ENCODE measurements at regions not wholly inside any gene's neighbourhood (a gene's known extent, or its start where the extent isn't known, plus 50 kb on each side); places are given as distances from the start of the nearest gene placed in this dataset.

- intact Hi-C loops (cut with DNase I): no loop called here
- H3K9me3 ChIP-seq: no peaks in the 10 kb centered on the region
- H3K4me1 ChIP-seq: no peaks in the 10 kb centered on the region
- no peaks in the 10 kb centered on the region for H3K27me3 ChIP-seq
- TF ChIP-seq CTCF (IDR thresholded peaks at IDR 0.05) (no peak), POLR2A (IDR thresholded peaks at IDR 0.05) (no peak)
- 67 to 72% methylated on average over 3 of the region's 3 CpGs for WGBS, 2 donors
- no peak for DNase-seq
- H3K36me3 ChIP-seq: no peaks in the 10 kb centered on the region
- H3K4me3 ChIP-seq (replicated peaks in 1 of 3): no peak overlapping the region
- H3K27ac ChIP-seq: no peak overlapping the region
Measured at GRCh38 chr4:164177153-164177552, 576.8 kb upstream of the SMIM31 start.

GRCh38 chr4:164177753-164178152, 576.2 kb upstream of the SMIM31 start:
- no peak overlapping the region for H3K27ac ChIP-seq
- no peak for TF ChIP-seq POLR2A (IDR thresholded peaks at IDR 0.05)
- no peak for TF ChIP-seq CTCF (IDR thresholded peaks at IDR 0.05)
- no peak for DNase-seq
- intact Hi-C loops (cut with DNase I): no loop called here
- no peaks in the 10 kb centered on the region for H3K4me1 ChIP-seq
- 0% methylated on average over 1 of the region's 1 CpG for whole genome bisulfite sequencing, 2 donors
- no peak overlapping the region for H3K4me3 ChIP-seq (replicated peaks in 1 of 3)
- H3K9me3 ChIP-seq: no peaks in the 10 kb centered on the region
- H3K36me3 ChIP-seq: no peaks in the 10 kb centered on the region
- no peaks in the 10 kb centered on the region for H3K27me3 ChIP-seq

GRCh38 chr4:164188236-164188635, 565.7 kb upstream of the SMIM31 start:
- 96 to 97% methylated on average over 34 to 35 of the region's 35 CpGs for WGBS, 2 donors
- intact Hi-C loops (cut with DNase I): no loop called here
- TF ChIP-seq POLR2A (IDR thresholded peaks at IDR 0.05): no peak
- no peak for TF ChIP-seq CTCF (IDR thresholded peaks at IDR 0.05)
- no peak overlapping the region for H3K27ac ChIP-seq
- H3K36me3 ChIP-seq: no peaks in the 10 kb centered on the region
- no peak for DNase-seq
- no peaks in the 10 kb centered on the region for H3K27me3 ChIP-seq
- no peaks in the 10 kb centered on the region for H3K9me3 ChIP-seq
- H3K4me3 ChIP-seq (replicated peaks in 1 of 3): no peak overlapping the region
- H3K4me1 ChIP-seq: no peaks in the 10 kb centered on the region

GRCh38 chr4:164192844-164193243, 561.1 kb upstream of the SMIM31 start:
- no peak for DNase-seq
- Histone ChIP-seq H3K9me3 (no peaks in the 10 kb centered on the region), H3K36me3 (no peaks in the 10 kb centered on the region), H3K27me3 (no peaks in the 10 kb centered on the region), H3K27ac (no peak overlapping the region), H3K4me1 (no peaks in the 10 kb centered on the region), H3K4me3 (replicated peaks in 1 of 3) (no peak overlapping the region)
- TF ChIP-seq POLR2A (IDR thresholded peaks at IDR 0.05): no peak
- TF ChIP-seq CTCF (IDR thresholded peaks at IDR 0.05): no peak
- intact Hi-C loops (cut with DNase I): no loop called here
- WGBS, 2 donors: 89 to 90% methylated on average over 5 of the region's 5 CpGs

- Histone ChIP-seq H3K4me1 (no peaks in the 10 kb centered on the region), H3K27me3 (no peaks in the 10 kb centered on the region), H3K4me3 (replicated peaks in 1 of 3) (no peak overlapping the region), H3K9me3 (no peaks in the 10 kb centered on the region), H3K27ac (no peak overlapping the region), H3K36me3 (no peaks in the 10 kb centered on the region)
- TF ChIP-seq POLR2A (IDR thresholded peaks at IDR 0.05): no peak
- no peak for TF ChIP-seq CTCF (IDR thresholded peaks at IDR 0.05)
- no peak for DNase-seq
- intact Hi-C loops (cut with DNase I): no loop called here
Measured at GRCh38 chr4:164193676-164194075, 560.3 kb upstream of the SMIM31 start.
